HG03045 (cell line): ENCODE measurements at regions not wholly inside any gene's neighbourhood (a gene's known extent, or its start where the extent isn't known, plus 50 kb on each side); places are given as distances from the start of the nearest gene placed in this dataset.

Experiments
- ATAC-seq: cut with Tn5 transposase; IDR thresholded peaks from one replicate; pipeline ENCODE4 v1.9.1; 2021; ENCODE audit warnings: mild to moderate bottlenecking, moderate library complexity; ENCODE audit not compliant: unreplicated experiment

GRCh38 chr2:3959372-3959771, 256.0 kb downstream of the DCDC2C start:
- ATAC-seq: no peak

- ATAC-seq: no peak
Measured at GRCh38 chr2:3960106-3960505, 256.7 kb downstream of the DCDC2C start.

- ATAC-seq: no peak
Measured at GRCh38 chr2:3962719-3963118, 259.3 kb downstream of the DCDC2C start.

GRCh38 chr2:3965211-3965610, 261.8 kb downstream of the DCDC2C start:
- no peak for ATAC-seq

- ATAC-seq: no peak
Measured at GRCh38 chr2:3965953-3966352, 262.6 kb downstream of the DCDC2C start.

- ATAC-seq: no peak
Measured at GRCh38 chr2:3966470-3966869, 263.1 kb downstream of the DCDC2C start.

GRCh38 chr2:3968736-3969135, 265.4 kb downstream of the DCDC2C start:
- ATAC-seq: no peak

- ATAC-seq: no peak
Measured at GRCh38 chr2:3970791-3971651, 267.6 kb downstream of the DCDC2C start.

GRCh38 chr2:3971652-3972192, 268.3 kb downstream of the DCDC2C start:
- no peak for ATAC-seq

- no peak for ATAC-seq
Measured at GRCh38 chr2:3972377-3972776, 269.0 kb downstream of the DCDC2C start.

GRCh38 chr2:3974765-3975164, 271.4 kb downstream of the DCDC2C start:
- ATAC-seq: no peak

GRCh38 chr2:3981446-3981987, 278.1 kb downstream of the DCDC2C start:
- ATAC-seq: no peak

GRCh38 chr2:3982160-3982559, 278.8 kb downstream of the DCDC2C start:
- no peak for ATAC-seq

- ATAC-seq: no peak
Measured at GRCh38 chr2:3986063-3986462, 282.7 kb downstream of the DCDC2C start.

GRCh38 chr2:3986530-3987258, 283.3 kb downstream of the DCDC2C start:
- no peak for ATAC-seq

GRCh38 chr2:4002841-4003403, 299.5 kb downstream of the DCDC2C start:
- ATAC-seq: no peak

GRCh38 chr2:4012197-4012596, 308.8 kb downstream of the DCDC2C start:
- no peak for ATAC-seq

GRCh38 chr2:4018535-4018934, 315.2 kb downstream of the DCDC2C start:
- no peak for ATAC-seq

GRCh38 chr2:4020153-4020552, 316.8 kb downstream of the DCDC2C start:
- no peak for ATAC-seq

- no peak for ATAC-seq
Measured at GRCh38 chr2:4020649-4021048, 317.3 kb downstream of the DCDC2C start.

GRCh38 chr2:4024605-4025004, 321.2 kb downstream of the DCDC2C start:
- no peak for ATAC-seq
